Skin epidermis (tissue), 12 donors: ENCODE measurements at regions not wholly inside any gene's neighbourhood (a gene's known extent, or its start where the extent isn't known, plus 50 kb on each side); places are given as distances from the start of the nearest gene placed in this dataset.
"Not testable (repeated sequence)": the region's sequence is repeated elsewhere in the genome, so short reads cannot be mapped to it uniquely, and the experiment has no call there.

Source experiments
- H3K27ac ChIP-seq, 21 experiments: fragments of 200-600 bp; sonication (generic) in 11 of 21; one replicate each; pipeline ENCODE4 v1.5.0; 2020; ENCODE audit warnings: mild to moderate bottlenecking in 3 of 21, inconsistent platforms in 2 of 21, moderate library complexity in 2 of 21
- H3K4me3 ChIP-seq, 7 experiments: fragments of 200-600 bp; sonication (generic) in 2 of 7; one replicate each; pipeline ENCODE4 v1.5.0; 2020; ENCODE audit warnings: inconsistent platforms in 2 of 7, mild to moderate bottlenecking in 2 of 7, moderate library complexity in 1 of 7

GRCh38 chr16:59887856-59888255 lies 1153.7 kb upstream of the GOT2 start:
- Histone ChIP-seq H3K27ac (no peak overlapping the region), H3K4me3 (no peak overlapping the region)

GRCh38 chr16:59886021-59886420 lies 1151.9 kb upstream of the GOT2 start:
- H3K27ac ChIP-seq = peak overlapping the region in 1 of 21 experiments; percentile 32

GRCh38 chr16:59881376-59881775 lies 1147.3 kb upstream of the GOT2 start:
- Histone ChIP-seq H3K4me3 (no peak overlapping the region), H3K27ac (no peak overlapping the region)

More at GRCh38 chr16:59886021-59886420, 1151.9 kb upstream of the GOT2 start:
- no peak overlapping the region for H3K4me3 ChIP-seq

GRCh38 chr16:59880611-59881010 lies 1146.5 kb upstream of the GOT2 start:
- Histone ChIP-seq H3K4me3 (no peak overlapping the region), H3K27ac (no peak overlapping the region)

- H3K4me3 ChIP-seq = no peak overlapping the region
- H3K27ac ChIP-seq = no peak overlapping the region
Measured at GRCh38 chr16:59878999-59879398, 1144.9 kb upstream of the GOT2 start.

GRCh38 chr16:59878479-59878878 lies 1144.4 kb upstream of the GOT2 start:
- H3K27ac ChIP-seq = no peak overlapping the region
- H3K4me3 ChIP-seq = no peak overlapping the region

- Histone ChIP-seq H3K27ac (no peak overlapping the region), H3K4me3 (no peak overlapping the region)
Measured at GRCh38 chr16:59864981-59865666, 1131.0 kb upstream of the GOT2 start.

- H3K4me3 ChIP-seq = no peak overlapping the region
- no peak overlapping the region for H3K27ac ChIP-seq
Measured at GRCh38 chr16:59859676-59860402, 1125.7 kb upstream of the GOT2 start.

GRCh38 chr16:59854846-59855439 lies 1120.8 kb upstream of the GOT2 start:
- Histone ChIP-seq H3K4me3 (no peak overlapping the region), H3K27ac (no peak overlapping the region)

GRCh38 chr16:59849716-59850115 lies 1115.6 kb upstream of the GOT2 start:
- H3K4me3 ChIP-seq = no peak overlapping the region

GRCh38 chr16:59848296-59848695 lies 1114.2 kb upstream of the GOT2 start:
- no peak overlapping the region for H3K4me3 ChIP-seq
- H3K27ac ChIP-seq = no peak overlapping the region

More at GRCh38 chr16:59849716-59850115, 1115.6 kb upstream of the GOT2 start:
- no peak overlapping the region for H3K27ac ChIP-seq

GRCh38 chr16:59840169-59840568 lies 1106.1 kb upstream of the GOT2 start:
- no peak overlapping the region for H3K4me3 ChIP-seq
- no peak overlapping the region for H3K27ac ChIP-seq

- Histone ChIP-seq H3K4me3 (no peak overlapping the region), H3K27ac (no peak overlapping the region)
Measured at GRCh38 chr16:59826767-59827166, 1092.7 kb upstream of the GOT2 start.

- not testable (repeated sequence) for H3K4me3 ChIP-seq, H3K27ac ChIP-seq
Measured at GRCh38 chr16:59809488-59809887, 1075.4 kb upstream of the GOT2 start.

GRCh38 chr16:59783191-59783590 lies 1049.1 kb upstream of the GOT2 start:
- Histone ChIP-seq H3K27ac (no peak overlapping the region), H3K4me3 (no peak overlapping the region)

- no peak overlapping the region for H3K27ac ChIP-seq
- H3K4me3 ChIP-seq = no peak overlapping the region
Measured at GRCh38 chr16:59773330-59773729, 1039.2 kb upstream of the GOT2 start.

- H3K4me3 ChIP-seq = no peak overlapping the region
- no peak overlapping the region for H3K27ac ChIP-seq
Measured at GRCh38 chr16:59759296-59759695, 1025.2 kb upstream of the GOT2 start.

- no peak overlapping the region for H3K27ac ChIP-seq
- H3K4me3 ChIP-seq = no peak overlapping the region
Measured at GRCh38 chr16:59758848-59759247, 1024.7 kb upstream of the GOT2 start.

- no peak overlapping the region for H3K27ac ChIP-seq
- H3K4me3 ChIP-seq = no peak overlapping the region
Measured at GRCh38 chr16:59754854-59755253, 1020.7 kb upstream of the GOT2 start.

- no peak overlapping the region for H3K27ac ChIP-seq
- no peak overlapping the region for H3K4me3 ChIP-seq
Measured at GRCh38 chr16:59749662-59750336, 1015.7 kb upstream of the GOT2 start.
